ENCODE measurements at regions not wholly inside any gene's neighbourhood (a gene's known extent, or its start where the extent isn't known, plus 50 kb on each side); places are given as distances from the start of the nearest gene placed in this dataset.

DNA sequence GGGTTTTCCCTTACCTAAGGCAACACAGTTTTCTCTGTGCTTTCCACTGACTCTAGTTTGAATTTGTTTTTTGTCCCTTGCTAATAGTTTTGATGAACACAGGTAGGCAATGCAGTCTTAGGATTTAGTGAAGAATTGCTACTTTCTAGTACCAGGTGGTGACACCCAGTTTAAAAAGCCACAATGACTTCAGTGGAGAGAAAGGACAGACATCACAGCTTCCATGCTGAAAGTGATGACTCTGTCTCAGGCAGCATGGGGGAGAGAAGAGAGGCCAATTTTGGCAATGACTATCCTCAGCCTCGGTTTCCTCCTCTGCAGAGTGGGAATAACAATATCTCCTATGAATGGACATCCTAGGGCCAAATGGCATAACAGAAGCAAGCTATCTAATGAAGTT lies 118.8 kb downstream of the AXIN2 start:
- DNase-seq, result no peak

DNA sequence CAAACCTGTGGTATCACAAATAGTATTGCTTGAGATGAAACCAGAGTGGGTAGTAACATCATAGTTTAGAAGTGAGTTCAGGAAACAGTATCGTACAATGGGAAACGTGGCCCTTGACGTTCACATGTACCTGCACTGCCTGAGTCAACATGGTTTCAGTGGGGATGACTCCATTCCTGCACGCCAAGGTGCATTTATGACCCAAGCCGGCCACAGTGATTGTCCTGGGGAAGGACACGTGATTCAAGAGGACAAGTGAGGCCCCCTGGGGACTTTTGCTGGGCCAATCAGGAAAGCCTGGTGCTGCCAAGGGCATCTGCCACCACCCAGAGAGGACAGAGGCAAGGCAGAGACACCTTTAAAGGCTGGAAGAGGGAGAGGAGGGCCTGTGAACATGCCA lies 119.2 kb downstream of the AXIN2 start:
- DNase-seq, result no peak

DNA sequence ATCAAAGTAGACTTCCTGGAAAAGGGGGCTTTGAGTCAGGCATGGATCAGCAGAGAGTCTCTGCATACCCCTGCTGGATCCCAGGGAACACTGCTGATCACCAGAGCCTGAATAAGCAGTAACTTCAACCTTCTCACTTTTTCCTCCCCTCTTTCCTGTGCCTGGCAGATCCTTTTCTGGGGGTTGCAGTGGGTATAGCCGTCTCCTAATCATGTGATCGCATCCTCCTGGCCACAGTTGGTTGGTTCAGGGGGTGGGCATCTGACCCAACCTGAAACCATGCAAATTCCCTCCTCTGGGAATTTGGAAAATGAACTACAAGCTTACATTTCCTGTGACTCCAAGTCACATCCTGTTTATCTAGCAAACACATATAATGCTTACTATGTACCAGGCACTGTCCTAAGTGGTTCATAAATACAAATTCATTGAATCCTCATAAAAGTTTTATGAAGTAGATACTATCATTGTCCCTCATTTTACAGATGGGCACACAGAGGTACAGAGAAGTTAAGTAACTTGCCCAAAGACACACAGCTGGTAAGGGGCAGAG lies 120.3 kb downstream of the AXIN2 start:
- DNase-seq, result no peak

DNA sequence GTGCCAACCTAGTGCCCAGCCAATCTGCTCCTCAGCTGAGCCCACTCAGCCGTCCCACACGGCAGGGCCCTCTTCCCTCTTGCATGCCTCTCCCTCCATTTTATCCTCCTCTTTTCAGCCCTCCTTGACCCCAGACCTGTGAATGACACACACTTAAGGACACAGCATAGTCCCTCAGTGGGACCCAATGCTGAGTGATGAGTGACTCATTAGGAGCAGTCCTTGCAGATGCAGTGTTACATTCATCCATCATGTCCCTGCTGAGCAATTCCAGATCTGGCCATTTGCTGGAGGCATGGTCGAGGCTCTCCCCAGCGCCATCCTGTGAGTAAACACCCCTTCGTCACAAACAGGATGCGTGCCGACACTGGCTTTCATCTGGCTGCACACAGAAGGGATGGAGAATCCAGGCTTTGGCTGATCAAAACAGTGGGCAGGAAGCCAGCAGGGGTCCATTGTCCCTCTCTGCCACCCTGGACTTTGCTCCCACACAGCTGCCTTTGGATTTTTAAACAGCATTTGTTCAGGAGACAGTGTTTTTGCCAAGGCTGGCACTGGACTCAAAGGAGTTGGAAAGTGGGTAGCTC lies 122.6 kb downstream of the AXIN2 start:
- no peak for DNase-seq

DNA sequence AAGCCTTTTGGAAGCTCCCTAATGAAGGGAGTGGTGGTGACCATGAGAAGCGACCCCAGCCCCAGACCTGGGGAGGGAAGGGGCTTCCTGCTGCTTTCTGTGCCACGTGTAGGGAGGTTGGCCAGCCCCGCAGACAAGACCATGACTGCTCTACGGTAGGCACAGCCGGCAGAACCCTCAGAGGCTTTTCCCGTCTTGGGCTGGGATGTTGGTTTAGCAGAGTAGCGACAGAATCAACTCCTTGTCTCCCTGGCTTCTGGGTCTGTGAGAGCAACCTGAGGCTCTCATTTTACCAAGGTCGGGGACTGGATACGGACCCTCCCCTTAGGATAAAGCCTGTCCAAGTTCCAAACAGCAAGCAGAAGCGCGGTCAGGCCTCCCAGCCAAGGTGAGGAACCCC lies 123.3 kb downstream of the AXIN2 start:
- DNase-seq, result no peak

DNA sequence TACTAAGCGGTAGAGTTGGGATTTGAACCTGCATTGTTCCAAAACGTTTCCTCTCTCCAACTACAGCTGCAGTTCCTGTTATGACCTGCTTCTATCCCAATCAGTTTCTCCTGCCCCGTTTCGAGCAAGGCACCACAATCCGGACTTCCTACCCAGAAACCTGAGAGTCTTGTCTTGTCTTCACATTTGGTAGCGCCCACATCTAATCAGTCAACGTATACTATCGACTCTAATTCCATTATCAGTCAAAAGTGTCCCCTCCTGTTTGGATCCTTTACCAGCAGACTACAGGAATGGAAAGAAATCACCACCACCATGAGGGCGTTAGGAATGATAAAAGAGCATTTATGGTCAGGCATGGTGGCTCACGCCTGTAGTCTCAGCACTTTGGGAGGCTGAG lies 124.6 kb downstream of the AXIN2 start:
- no peak for DNase-seq

DNA sequence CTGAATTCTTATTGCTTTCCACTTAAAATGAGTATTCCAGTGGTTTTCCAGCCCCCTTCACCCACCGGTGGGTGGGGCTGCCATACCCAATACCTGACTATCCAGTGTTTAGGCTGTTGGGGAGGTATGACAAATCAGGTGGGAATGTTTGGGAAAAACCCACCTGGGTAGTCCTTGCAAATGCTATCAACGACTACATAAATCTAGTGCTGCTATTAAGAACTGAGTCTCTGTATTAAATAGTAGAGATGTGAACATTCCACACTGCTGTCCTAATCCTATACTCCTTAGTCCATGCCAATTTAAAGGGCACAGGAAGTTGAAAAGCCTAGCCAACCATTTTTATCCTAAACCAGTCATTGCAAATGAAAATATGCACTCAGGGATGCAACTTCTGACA lies 126.6 kb downstream of the AXIN2 start:
- DNase-seq, result no peak

DNA sequence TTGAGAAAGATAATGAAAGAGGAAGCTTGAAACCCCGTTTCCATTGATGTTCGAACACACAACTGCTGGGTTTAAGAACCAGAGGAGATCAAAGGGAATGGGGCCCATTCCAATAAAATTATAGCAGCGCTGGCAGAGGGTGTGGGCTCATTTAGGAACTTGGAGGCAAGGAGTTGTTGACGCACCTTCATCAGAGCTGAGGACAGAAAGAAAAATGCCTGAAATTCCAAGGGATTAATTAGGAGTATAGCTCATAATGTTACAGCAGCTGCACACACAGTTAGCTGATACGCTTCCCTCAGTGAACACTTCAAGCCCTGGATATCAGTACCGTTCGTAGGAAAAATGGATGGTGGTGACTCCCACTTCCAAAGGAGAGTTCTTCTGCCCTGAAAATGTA lies 127.2 kb downstream of the AXIN2 start:
- DNase-seq, result no peak

DNA sequence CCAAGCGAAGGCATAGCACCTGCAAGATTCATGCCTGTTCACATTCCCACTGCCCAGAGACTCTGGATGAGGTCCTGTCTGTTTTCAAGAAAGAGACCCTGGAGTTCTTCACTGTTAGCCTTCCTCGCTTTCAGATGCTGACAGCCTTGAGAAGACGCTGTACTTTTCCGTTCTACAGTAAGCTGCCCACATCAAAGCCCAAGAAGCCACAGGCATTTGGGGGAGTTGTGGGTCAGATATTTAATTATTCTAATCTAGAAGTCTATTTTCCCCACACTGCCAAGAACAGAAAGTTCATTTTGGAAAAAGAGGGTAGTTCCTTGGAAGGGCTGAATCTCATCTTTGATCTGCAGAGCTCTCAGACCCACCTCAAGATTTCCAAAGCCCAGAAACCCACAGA lies 127.9 kb downstream of the AXIN2 start:
- no peak for DNase-seq

DNA sequence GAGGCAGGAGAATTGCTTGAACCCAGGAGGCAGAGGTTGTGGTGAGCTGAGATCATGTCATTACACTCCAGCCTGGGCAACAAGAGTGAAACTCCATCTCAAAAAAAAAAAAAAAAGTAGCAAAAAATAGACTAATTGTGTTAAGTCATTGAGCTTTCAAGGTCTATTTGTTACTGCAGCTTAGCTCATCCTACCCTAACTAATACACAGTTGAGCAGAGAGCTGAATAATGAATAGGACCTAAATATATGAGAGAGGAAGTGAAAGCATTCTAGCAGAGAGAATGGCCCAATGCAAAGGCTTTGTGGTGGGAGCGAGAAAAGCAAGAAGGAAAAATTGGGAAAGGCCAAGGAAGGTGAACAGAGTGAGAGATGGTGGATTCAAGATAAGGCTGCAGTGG lies 128.3 kb downstream of the AXIN2 start:
- DNase-seq, result no peak

DNA sequence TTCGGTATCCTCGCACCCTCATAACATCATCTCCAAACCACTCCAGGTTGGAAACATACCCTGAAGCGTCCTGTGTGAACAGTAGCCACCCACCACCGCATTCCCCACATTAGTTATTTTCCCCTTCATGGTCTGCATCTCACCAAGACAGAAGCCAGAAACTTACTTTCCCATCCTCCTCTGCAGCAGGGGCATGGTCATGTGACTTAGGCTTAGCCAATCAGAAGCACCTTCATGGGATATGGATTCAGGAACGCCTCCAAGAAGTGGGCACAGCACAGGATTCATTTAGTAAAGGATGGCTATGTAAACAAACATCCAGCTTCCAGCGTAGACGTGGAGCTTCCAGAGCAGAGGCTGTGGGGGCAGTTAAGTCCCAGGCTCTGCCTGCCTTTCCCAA lies 130.3 kb downstream of the AXIN2 start:
- no peak for DNase-seq

DNA sequence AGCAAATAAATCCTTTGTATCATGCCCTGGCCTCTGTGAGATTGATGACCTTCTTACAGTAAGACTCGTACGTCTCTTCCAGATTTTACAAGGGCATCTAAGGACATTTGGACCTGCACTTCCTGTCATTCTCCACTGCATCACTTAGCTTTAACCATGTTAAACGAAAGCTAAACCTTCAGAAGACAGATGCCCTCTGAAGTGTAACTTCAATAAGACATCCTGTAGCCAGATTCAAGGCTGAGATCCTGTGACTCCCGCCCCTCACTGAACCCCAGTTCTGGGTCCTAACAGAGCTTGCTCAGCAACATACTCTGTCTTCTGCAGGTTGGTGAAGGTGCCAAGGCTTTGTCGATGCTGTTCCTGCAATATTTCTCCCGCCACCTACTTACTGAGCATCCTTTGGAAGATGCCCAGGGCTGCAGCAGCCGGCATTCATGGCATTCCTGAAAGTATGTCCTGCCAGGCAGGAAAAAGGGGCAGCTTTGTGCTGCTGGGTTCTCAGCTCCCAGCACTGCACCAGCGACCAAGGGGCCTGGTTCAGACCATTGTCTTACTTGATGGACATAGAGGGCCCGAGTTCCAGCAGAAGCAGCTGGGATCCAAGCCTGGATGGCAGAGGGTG lies 131.1 kb downstream of the AXIN2 start:
- DNase-seq, result no peak

DNA sequence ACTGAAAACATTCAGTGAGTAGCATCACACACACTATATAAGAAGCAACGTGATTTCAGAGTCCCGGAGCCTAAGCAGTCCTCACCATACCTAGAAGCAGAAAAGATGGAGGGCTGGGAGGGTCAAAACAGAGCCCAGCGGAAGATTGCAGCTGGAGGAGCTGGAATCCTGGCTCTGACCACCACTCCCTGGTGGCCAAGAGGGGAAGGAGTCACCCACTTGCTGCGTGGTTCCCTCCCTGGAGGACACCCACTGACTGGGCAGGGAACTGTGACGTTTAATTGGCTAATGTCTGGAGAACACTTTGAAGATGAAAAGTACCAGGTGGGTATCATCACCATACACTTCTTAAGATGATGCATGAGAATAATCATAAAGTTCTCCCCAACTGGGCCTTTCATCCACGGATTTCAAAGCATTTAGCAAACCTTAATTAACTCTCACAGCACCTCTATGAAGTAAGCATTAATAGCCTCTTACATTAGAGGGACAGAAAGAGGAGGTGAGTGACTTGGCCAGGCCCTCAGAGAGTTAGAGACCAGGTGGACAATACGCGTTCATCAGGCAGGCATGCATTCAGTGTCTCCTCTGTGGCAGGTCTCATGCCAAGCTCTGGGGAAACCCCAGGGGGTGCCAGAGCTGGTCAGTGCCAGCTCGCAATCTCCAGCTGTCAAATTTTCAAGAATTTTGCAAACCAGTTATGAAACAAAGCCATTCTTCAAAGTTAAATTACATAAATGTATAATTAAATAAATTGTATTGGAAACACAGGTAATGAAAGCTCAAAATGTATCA lies 137.9 kb downstream of the AXIN2 start:
- DNase-seq, result no peak

DNA sequence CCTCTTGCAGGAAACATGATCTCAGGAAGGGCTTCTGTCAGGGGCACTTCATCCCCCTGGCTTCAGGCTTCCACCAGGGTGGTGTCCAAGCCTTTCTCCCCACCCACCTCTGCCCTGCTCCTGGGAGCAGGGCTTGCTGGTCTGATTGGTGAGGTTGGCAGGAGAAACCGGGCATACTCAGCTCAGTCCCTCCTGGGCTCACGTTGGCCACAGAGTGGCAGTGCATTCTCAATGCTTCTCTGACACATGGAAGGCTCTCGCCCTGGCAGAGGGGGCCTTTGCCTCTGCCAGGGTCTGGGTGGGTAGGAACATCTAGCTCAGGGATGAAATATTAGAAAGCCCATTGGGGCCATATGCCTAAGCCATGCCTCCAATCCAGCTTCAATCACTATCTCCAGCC lies 142.8 kb downstream of the AXIN2 start:
- no peak for DNase-seq

DNA sequence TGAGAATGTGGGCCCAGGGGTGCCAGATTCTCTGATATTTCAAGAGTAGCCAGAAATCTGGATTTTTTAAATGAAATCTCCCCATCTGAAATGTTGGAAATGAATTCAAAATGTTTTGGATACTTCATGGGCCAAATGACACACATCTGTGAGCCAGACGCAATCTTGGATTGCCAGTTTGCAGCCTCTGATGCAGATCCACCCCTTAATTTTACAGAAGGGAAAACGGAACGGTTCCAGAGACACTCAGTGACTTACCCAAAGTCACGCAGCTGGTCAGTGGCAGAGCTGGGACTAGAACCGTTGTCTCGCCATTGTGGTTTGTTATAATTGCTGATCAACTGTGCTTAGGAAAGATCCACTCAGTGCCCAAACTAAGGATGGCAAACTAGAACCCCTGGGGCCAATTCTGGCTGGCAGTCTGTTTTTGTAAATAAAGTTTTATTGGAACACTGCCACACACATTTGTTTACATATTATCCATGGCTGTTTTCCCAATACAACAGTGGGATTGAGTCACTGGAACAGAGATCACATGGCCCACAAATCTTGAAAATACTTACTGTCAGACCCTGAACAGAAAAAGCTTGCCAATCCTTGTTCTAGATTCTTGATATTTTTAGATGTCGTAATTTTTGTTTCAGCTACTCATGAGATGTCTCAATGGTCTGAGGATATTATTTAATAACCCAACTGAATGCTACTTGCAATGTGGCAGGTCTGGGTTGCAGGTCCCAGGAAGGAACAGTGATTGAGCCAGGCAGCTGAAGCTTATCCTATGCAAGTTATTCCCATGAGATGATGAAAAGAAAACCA lies 143.8 kb downstream of the AXIN2 start:
- no peak for DNase-seq

DNA sequence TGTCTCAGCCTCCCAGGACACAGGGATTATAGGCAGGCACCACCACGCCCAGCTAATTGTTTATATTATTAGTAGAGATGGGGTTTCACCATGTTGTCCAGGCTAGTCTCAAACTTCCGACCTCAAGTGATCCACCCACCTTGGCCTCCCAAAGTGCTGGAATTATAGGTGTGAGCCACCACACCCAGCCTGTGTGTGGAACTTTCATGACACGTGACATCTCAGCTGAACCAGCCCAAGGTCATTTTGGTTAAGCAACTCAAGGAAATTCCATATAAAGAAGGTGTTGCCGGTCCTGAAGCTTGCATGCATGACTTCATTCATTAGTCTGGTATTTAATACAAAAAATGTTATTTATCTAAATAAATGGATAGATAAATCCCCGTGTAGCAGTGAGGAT lies 145.5 kb downstream of the AXIN2 start:
- no peak for DNase-seq

DNA sequence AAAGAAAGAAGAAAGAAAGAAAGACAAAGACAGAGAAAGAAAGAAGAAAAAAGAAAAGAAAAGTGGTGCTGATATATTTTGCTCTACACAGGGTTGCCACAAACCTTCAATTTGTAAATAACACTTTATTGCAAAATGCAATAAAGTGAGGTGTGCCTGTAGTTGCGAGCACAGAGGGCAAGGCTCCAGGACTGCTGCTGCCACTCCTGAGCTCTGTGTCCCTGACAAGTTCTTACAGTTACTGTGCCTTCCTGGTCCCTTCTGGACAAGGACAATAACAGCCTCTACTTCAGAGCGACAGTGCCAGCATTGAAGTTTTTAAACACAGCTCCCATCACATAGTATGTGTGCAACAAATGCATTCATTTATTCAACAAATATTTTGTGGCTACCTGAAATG lies 148.1 kb downstream of the AXIN2 start:
- DNase-seq, result no peak

DNA sequence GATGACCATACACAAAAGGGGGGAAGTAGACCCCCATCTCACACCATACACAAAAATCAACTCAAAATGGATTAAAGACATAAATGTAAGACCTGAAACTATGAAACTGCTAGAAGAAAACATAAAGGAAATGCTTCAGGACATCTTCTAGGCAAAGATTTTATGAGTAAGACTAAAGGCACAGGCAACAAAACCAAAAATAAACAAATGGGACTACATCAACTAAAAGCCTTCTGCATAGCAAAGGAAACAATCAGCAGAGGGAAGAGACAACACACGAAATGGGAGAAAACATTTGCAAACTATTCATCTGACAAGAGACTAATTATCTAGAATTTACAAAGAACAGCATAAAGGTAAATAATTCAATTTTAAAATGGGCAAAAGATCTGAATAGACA lies 152.1 kb downstream of the AXIN2 start:
- DNase-seq, result no peak

DNA sequence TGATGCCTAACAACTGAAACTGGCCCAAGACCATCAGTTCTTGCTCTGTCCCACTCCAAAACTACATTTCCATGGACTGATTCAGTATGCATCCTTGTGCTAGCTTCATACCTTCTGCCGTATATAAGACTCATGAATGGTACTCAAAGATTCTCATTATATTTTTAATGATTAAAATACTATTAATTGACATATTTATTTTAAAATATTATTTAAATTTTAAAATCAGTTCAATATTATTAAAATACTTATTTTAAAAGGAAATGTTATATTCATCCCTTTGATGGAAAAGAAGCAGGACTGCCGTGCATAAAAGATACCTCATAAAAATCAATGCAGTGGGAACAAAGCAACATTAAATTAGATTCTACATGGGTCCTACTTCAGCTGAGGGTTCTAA lies 153.4 kb downstream of the AXIN2 start:
- no peak for DNase-seq

DNA sequence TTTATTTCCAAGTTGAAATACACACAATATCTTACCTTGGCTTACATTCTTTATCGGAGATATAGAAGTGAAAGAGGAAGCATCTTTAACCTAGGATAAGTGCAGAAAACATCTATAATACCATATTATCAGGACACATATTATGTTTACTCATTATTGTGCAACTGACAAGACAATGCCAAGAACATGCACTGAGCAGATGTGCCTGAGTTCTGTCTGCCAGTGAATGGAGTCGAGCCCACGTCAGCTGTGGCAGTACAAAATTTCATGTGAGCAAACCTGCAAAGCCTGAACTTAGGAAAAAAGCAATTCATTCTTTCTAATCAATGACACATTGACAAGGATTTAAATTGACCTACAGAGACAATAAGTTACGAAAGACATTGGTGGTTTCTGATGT lies 154.4 kb downstream of the AXIN2 start:
- DNase-seq, result no peak

DNA sequence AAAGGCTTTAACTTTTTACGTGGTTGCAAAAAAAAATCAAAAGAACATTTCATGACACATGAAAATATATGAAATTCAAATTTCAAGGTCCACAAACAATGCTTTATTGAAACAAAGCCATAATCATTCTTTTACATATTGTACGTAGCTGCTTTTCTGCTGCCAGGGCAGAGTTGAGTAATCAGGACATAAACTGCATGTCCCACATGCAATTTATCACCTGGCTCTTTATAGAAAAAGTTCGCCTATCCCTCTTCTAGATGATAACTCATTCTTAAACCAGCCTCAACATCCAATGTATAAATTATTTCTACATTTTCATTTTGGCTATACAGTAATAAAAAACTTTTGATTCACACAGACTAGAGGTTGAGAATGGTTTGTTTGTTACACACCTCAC lies 154.9 kb downstream of the AXIN2 start:
- DNase-seq, result no peak

DNA sequence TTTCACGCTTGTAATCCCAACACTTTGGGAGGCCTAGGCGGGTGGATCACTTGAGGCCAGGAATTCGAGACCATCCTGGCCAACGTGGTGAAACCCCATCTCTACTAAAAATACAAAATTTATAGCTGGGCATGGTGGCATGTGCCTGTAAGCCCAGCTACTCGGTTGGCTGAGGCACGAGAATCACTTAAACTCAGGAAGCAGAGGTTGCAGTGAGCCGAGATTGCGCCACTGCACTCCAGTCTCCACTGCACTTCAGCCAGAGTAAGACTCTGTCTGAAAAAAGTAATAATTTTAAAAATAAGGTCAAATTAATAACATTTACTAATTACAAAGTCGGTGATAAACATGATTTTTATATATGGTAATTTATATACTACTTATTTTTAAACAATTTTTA lies 155.9 kb downstream of the AXIN2 start:
- DNase-seq, result no peak

DNA sequence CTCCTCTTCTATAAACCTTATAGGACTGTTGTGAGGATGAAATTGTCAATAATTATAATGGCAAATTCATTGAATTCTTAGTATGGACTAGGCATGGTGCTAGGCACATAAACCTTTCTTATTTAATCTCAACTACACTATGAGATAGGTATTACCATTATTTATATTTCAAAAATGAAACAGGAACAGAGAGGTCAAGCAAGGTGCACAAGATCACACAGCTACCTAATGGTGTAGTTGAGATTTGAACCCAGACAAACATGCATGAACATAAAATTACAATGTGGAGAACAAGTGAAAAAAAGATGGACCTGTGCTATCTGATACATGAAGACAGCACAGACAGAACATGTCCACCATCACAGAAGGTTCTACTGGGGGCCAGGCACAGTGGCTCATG lies 156.7 kb downstream of the AXIN2 start:
- DNase-seq, result no peak

Measured in activated CD4-positive, alpha-beta T cell treated with anti-CD3 and anti-CD28 coated beads, Interleukin-2, amount 50 U/mL, for 4 hours (primary cell).